IMR-90 (cell line): ENCODE measurements at regions not wholly inside any gene's neighbourhood (a gene's known extent, or its start where the extent isn't known, plus 50 kb on each side); places are given as distances from the start of the nearest gene placed in this dataset.

ENCODE experiments used
- ATAC-seq: fragments of 200-7000 bp; cut with Tn5 transposase; 2 replicates; pipeline ENCODE4 v1.9.1; 2020; ENCODE audit warnings: low read depth, mild to moderate bottlenecking, moderate library complexity
- BruUV-seq: library from RNA; stranded (reverse); fragments of 400-500 nt; replicated peaks from 2 replicates; lab custom pipeline; 2021; lab: Mats Ljungman, UMichigan
- CTCF ChIA-PET: fragments of 300-600 bp; formaldehyde crosslinking; extraction: SDS; loops from one replicate; lab custom pipeline; 2021; ENCODE audit warnings: antibody characterized with exemption; lab: Yijun Ruan, JAX
- POLR2A ChIA-PET: fragments of 300-600 bp; sonication (Branson Sonifier 250); formaldehyde crosslinking; loops from one replicate; lab custom pipeline; 2022; ENCODE audit warnings: antibody characterized with exemption; ENCODE audit not compliant: unreplicated experiment; lab: Charles Lee
- DNase-seq: peaks from one replicate; pipeline ENCODE4 v3.0.0; 2013
- H2AFZ ChIP-seq: replicated peaks from 2 replicates; pipeline ENCODE3; 2013; ENCODE audit warnings: low read length, mild to moderate bottlenecking; ENCODE audit not compliant: poor library complexity
- H2AK5ac ChIP-seq: 2 replicates; pipeline ENCODE4 v1.6.1; 2013; ENCODE audit warnings: low read depth, low read length, inconsistent platforms
- H2AK9ac ChIP-seq: replicated peaks from 2 replicates; pipeline ENCODE3; 2013; ENCODE audit warnings: mild to moderate bottlenecking, low read depth, low read length, moderate library complexity; ENCODE audit not compliant: poor library complexity
- H2BK120ac ChIP-seq: 2 replicates; pipeline ENCODE4 v1.6.1; 2013; ENCODE audit warnings: low read depth, low read length, inconsistent platforms
- H2BK15ac ChIP-seq: 3 replicates; pipeline ENCODE4 v1.6.1; 2013; ENCODE audit warnings: low read depth, low read length, inconsistent platforms
- H2BK20ac ChIP-seq: 2 replicates; pipeline ENCODE4 v1.6.1; 2013; ENCODE audit warnings: low read depth, mild to moderate bottlenecking, inconsistent platforms, low read length, moderate library complexity
- H2BK5ac ChIP-seq: 2 replicates; pipeline ENCODE4 v1.6.1; 2013; ENCODE audit warnings: mild to moderate bottlenecking, low read depth, low read length, inconsistent platforms; ENCODE audit not compliant: poor library complexity, severe bottlenecking
- H3K14ac ChIP-seq: replicated peaks from 2 replicates; pipeline ENCODE4 v1.6.1; 2013; ENCODE audit warnings: low read depth, low read length, inconsistent platforms
- H3K18ac ChIP-seq: 2 replicates; pipeline ENCODE4 v1.6.1; 2013; ENCODE audit warnings: low read depth, low read length, control low read depth
- H3K23ac ChIP-seq: 2 replicates; pipeline ENCODE4 v1.6.1; 2013; ENCODE audit warnings: low read depth, low read length, inconsistent platforms
- H3K27ac ChIP-seq: 2 replicates; pipeline ENCODE4 v1.5.1; 2013; ENCODE audit warnings: mild to moderate bottlenecking, control low read depth, low read length; ENCODE audit not compliant: insufficient read depth
- H3K27me3 ChIP-seq: 2 replicates; pipeline ENCODE4 v1.6.1; 2013; ENCODE audit warnings: low read length; ENCODE audit not compliant: control insufficient read depth, insufficient read depth
- H3K36me3 ChIP-seq: 2 replicates; pipeline ENCODE4 v1.6.1; 2013; ENCODE audit warnings: low read length, mixed read lengths; ENCODE audit not compliant: control insufficient read depth, insufficient read depth
- H3K4ac ChIP-seq: 2 replicates; pipeline ENCODE4 v1.6.1; 2013; ENCODE audit warnings: low read depth, low read length, inconsistent platforms
- H3K4me1 ChIP-seq: 2 replicates; pipeline ENCODE4 v1.6.1; 2013; ENCODE audit warnings: low read length, mixed read lengths; ENCODE audit not compliant: control insufficient read depth, insufficient read depth
- H3K4me2 ChIP-seq: 2 replicates; pipeline ENCODE4 v1.6.1; 2013; ENCODE audit warnings: low read depth, mild to moderate bottlenecking, control low read depth, low read length, moderate library complexity
- H3K4me3 ChIP-seq: 2 replicates; pipeline ENCODE4 v1.5.1; 2013; ENCODE audit warnings: low read depth, mild to moderate bottlenecking, control low read depth, low read length, moderate library complexity; ENCODE audit not compliant: insufficient read depth
- H3K56ac ChIP-seq: 2 replicates; pipeline ENCODE4 v1.6.1; 2013; ENCODE audit warnings: low read length, inconsistent platforms; ENCODE audit not compliant: insufficient read depth; ENCODE audit errors: extremely low read depth
- H3K79me1 ChIP-seq, 2 experiments: 2 replicates each; pipeline ENCODE4 v1.6.1; 2013; ENCODE audit warnings: low read length in 2 of 2, inconsistent platforms in 1 of 2, low read depth in 1 of 2
- H3K9ac ChIP-seq: 2 replicates; pipeline ENCODE4 v1.6.1; 2013; ENCODE audit warnings: low read depth, low read length, control low read depth
- H3K9me1 ChIP-seq: 2 replicates; pipeline ENCODE4 v1.6.1; 2013; ENCODE audit warnings: low read length, inconsistent platforms; ENCODE audit not compliant: insufficient read depth
- H3K9me3 ChIP-seq: 2 replicates; pipeline ENCODE4 v1.6.1; 2013; ENCODE audit warnings: low read length; ENCODE audit not compliant: control insufficient read depth, insufficient read depth
- H4K20me1 ChIP-seq: 2 replicates; pipeline ENCODE4 v1.6.1; 2013; ENCODE audit warnings: low read length, inconsistent platforms; ENCODE audit not compliant: insufficient read depth
- H4K5ac ChIP-seq: 2 replicates; pipeline ENCODE4 v1.6.1; 2013; ENCODE audit warnings: mild to moderate bottlenecking, low read depth, low read length, control low read depth
- H4K8ac ChIP-seq, 2 experiments: 2 replicates each; pipeline ENCODE4 v1.6.1; 2013; ENCODE audit warnings: low read depth in 2 of 2, low read length in 2 of 2, control low read depth in 1 of 2, inconsistent platforms in 1 of 2
- H4K91ac ChIP-seq: 2 replicates; pipeline ENCODE4 v1.6.1; 2013; ENCODE audit warnings: low read depth, low read length, inconsistent platforms; ENCODE audit not compliant: insufficient read depth
- CHD1 ChIP-seq: IDR thresholded peaks from 2 replicates; pipeline ENCODE4 v1.6.1; 2012; ENCODE audit warnings: low read depth, low read length, improper control_type of control experiment
- FOS ChIP-seq: fragments of 150-350 bp; IDR thresholded peaks from 2 replicates; pipeline ENCODE4 v1.6.1; 2016; ENCODE audit warnings: low read depth, low read length
- WGBS, 2 experiments: methylation state at CpG; one replicate each; pipeline versions ENCODE4 v1.1.5 to v1.1.7; 2013; ENCODE audit warnings: missing lambda C conversion rate in 2 of 2; ENCODE audit not compliant: insufficient read length in 1 of 2; ENCODE audit errors: extremely low coverage in 2 of 2; 5-methylcytosine and 5-hydroxymethylcytosine counted together
- dilution Hi-C: fragments of 300-500 bp; cut with HindIII; formaldehyde crosslinking; loops from one replicate; pipeline ENCODE4 v1.14.3; 2018; ENCODE audit warnings: low sequenced_read_pairs; ENCODE audit not compliant: unreplicated experiment
- in situ Hi-C: fragments of 300-500 bp; cut with MboI; formaldehyde crosslinking; loops from 3 replicates; pipeline ENCODE4 v1.14.3; 2019; ENCODE audit warnings: low sequenced_read_pairs, inconsistent platforms, mixed read lengths
- intact Hi-C: fragments of 100-400 bp; cut with micrococcal nuclease; formaldehyde crosslinking; loops from 2 replicates; pipeline ENCODE4 v1.10.0; 2022

DNA sequence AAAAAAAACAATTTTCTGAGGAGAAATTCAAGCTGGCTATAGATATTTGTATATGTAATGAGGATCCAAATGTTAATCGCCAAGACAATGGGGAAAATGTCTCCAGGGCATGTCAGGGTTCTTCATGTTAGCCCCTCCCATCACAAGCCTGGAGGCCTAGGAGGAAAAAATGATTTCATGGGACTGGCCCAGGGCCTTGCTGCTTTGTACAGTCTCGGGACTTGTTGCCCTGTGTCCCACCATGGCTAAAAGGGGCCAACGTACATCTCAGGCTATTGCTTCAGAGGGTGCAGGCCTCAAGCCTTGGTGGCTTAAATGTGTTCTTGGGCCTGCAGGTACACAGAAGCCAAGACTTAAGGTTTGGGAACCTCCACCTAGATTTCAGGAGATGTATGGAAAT is 62.1 kb upstream of the SLC5A12 start:
- Histone ChIP-seq H2AK9ac (no peak overlapping the region), H3K27ac (no peak overlapping the region), H4K20me1 (no peaks in the 10 kb centered on the region), H2AK5ac (no peak overlapping the region), H3K9me1 (no peaks in the 10 kb centered on the region), H3K4me1 (peaks cover 2% of the 10 kb centered on the region; the same call in 1 of the 2 replicates), H2BK15ac (no peak overlapping the region), H2BK120ac (no peak overlapping the region), H4K8ac (no peak overlapping the region), H3K9ac (no peak overlapping the region), H3K9me3 (peaks cover 7% of the 10 kb centered on the region; the same call in 1 of the 2 replicates), H4K91ac (no peak overlapping the region), H2BK20ac (no peak overlapping the region), H3K56ac (no peak overlapping the region), H3K4ac (no peak overlapping the region), H3K18ac (no peak overlapping the region), H3K4me2 (no peak overlapping the region), H2BK5ac (no peak overlapping the region), H3K79me1 (no peaks in the 10 kb centered on the region), H2AFZ (no peak overlapping the region), H3K14ac (no peak overlapping the region), H3K4me3 (no peak overlapping the region), H4K5ac (no peak overlapping the region), H3K27me3 (no peaks in the 10 kb centered on the region), H3K36me3 (no peaks in the 10 kb centered on the region), H3K23ac (no peak overlapping the region)
- no peak for DNase-seq
- no CpG with 5 or more reads among the region's 3 CpGs for WGBS, 2 experiments
- no TSS peak for BruUV-seq
- ATAC-seq = no peak
- in situ Hi-C loops = no loop called here
- dilution Hi-C loops = no loop called here
- TF ChIP-seq CHD1 (no peak), FOS (no peak)
- ChIA-PET CTCF (no interaction called here), POLR2A (no interaction called here)
- intact Hi-C loops = loop anchor here (5.0 kb wide), 1 partner anchor 48 kb away; no protein-coding TSS in a partner anchor
